C4-2B (cell line): ENCODE measurements at regions not wholly inside any gene's neighbourhood (a gene's known extent, or its start where the extent isn't known, plus 50 kb on each side); places are given as distances from the start of the nearest gene placed in this dataset.

Experiments
- H3K27ac ChIP-seq: fragments of 450-650 bp; 2 replicates; pipeline ENCODE4 v1.5.1; 2017
- ZFX ChIP-seq: fragments of 450-650 bp; IDR thresholded peaks from 2 replicates; pipeline ENCODE4 v1.6.1; 2017
- TF ChIP-seq, protein P1 (sequence below): fragments of 450-650 bp; conservative IDR thresholded peaks from 2 replicates; pipeline ENCODE4 v1.5.1; 2017; ENCODE audit warnings: mild to moderate bottlenecking

GRCh38 chr7:138257459-138258196 lies 181.4 kb downstream of the AKR1D1 start:
- no peak for TF ChIP-seq ZFX
- TF ChIP-seq, protein P1, sequence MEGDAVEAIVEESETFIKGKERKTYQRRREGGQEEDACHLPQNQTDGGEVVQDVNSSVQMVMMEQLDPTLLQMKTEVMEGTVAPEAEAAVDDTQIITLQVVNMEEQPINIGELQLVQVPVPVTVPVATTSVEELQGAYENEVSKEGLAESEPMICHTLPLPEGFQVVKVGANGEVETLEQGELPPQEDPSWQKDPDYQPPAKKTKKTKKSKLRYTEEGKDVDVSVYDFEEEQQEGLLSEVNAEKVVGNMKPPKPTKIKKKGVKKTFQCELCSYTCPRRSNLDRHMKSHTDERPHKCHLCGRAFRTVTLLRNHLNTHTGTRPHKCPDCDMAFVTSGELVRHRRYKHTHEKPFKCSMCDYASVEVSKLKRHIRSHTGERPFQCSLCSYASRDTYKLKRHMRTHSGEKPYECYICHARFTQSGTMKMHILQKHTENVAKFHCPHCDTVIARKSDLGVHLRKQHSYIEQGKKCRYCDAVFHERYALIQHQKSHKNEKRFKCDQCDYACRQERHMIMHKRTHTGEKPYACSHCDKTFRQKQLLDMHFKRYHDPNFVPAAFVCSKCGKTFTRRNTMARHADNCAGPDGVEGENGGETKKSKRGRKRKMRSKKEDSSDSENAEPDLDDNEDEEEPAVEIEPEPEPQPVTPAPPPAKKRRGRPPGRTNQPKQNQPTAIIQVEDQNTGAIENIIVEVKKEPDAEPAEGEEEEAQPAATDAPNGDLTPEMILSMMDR = no peak

DNA sequence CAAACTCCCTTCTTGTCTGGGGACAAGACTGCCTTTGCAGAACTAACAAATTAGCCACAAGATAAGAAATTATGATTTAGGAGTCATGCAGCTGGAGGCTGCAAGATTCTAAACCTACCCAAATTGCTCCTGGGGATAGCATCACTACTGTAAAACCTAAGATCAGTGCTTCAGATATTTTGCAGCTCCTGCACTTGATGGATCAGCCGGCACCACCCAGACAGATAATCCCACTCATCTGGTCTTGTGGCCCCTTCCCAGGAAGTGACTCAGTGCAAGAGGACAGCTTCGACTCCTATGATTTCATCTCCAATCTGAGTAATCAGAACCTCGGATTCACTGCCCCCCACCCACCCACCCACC lies 181.9 kb downstream of the AKR1D1 start:
- no peak overlapping the region for H3K27ac ChIP-seq
- no peak for TF ChIP-seq ZFX
- TF ChIP-seq, protein P1 = no peak

More at GRCh38 chr7:138257459-138258196, 181.4 kb downstream of the AKR1D1 start:
- H3K27ac ChIP-seq = no peak overlapping the region

GRCh38 chr7:138259675-138260074 lies 183.4 kb downstream of the AKR1D1 start:
- H3K27ac ChIP-seq = no peak overlapping the region
- TF ChIP-seq ZFX = no peak
- TF ChIP-seq, protein P1 = no peak

DNA sequence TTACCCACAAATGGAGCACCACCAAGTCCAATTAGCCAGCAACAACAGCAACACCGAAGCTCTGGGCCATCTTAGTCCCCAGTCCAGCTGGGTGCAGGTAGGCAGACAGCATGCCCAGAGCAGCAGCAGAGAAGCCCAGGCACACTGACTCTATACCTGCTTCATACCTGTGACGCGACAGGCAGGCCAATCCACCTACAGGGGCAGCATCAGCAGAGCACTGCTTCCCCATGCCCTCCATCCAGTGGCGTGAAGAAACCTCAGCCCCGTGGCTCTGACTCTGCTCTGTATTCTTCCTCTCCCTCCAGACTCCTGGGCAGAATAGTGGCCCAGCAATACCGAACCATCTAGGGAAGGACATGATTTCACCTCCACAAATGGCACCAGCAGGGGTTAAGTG lies 191.7 kb downstream of the AKR1D1 start:
- no peak for TF ChIP-seq ZFX
- TF ChIP-seq, protein P1 = no peak
- no peak overlapping the region for H3K27ac ChIP-seq

DNA sequence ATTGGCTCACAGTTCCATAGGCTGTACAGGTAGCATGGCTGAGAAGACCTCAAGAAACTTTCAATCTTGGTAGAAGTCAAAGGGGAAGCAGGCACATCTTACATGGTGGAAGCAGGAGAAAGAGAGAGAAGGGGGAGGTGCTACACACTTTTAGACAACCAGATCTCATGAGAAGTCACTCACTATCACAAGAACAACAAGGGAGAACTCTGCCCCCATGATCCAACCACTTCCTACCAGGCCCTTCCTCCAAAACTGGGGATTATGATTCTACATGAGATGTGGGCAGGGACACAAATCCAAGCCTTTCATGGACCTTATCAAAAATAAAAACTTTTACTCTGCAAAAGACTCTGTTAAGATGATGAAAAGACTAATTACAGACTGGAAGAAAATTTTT lies 183.2 kb upstream of the TRIM24 start:
- no peak overlapping the region for H3K27ac ChIP-seq
- TF ChIP-seq, protein P1 = no peak
- TF ChIP-seq ZFX = no peak

- no peak for TF ChIP-seq ZFX
- TF ChIP-seq, protein P1 = no peak
These were observed 181.5 kb upstream of the TRIM24 start for GRCh38 chr7:138278601-138279000.

GRCh38 chr7:138282997-138283396 lies 177.1 kb upstream of the TRIM24 start:
- no peak for TF ChIP-seq ZFX
- TF ChIP-seq, protein P1 = no peak
- no peak overlapping the region for H3K27ac ChIP-seq

More at GRCh38 chr7:138278601-138279000, 181.5 kb upstream of the TRIM24 start:
- H3K27ac ChIP-seq = no peak overlapping the region
